ENCODE measurements at regions not wholly inside any gene's neighbourhood (a gene's known extent, or its start where the extent isn't known, plus 50 kb on each side); places are given as distances from the start of the nearest gene placed in this dataset.

GRCh38 chr20:16929756-16930155 lies 181.6 kb downstream of the OTOR start:
- H3K9me3 ChIP-seq (replicated peaks; ENCODE audit: control insufficient read depth, insufficient read depth, low read length), result peaks cover 5% of the 10 kb centered on the region
- H3K4me2 ChIP-seq (ENCODE audit: insufficient read depth, low read length), result no peak overlapping the region
- H3K9ac ChIP-seq (replicated peaks; ENCODE audit: extremely low read depth, insufficient read depth, low read length), result no peak overlapping the region
- H3K36me3 ChIP-seq (ENCODE audit: control insufficient read depth in 2 of 2, extremely low read depth in 1 of 2, insufficient read depth in 2 of 2, low read length in 2 of 2), result no peaks in the 10 kb centered on the region
- H3K4me3 ChIP-seq (replicated peaks in 1 of 3; ENCODE audit: insufficient read depth in 1 of 3, low read depth in 1 of 3, low read length in 3 of 3), result no peak overlapping the region
- FAIRE-seq, result no peak
- H3K9me1 ChIP-seq (replicated peaks; ENCODE audit: control insufficient read depth, extremely low read depth, insufficient read depth, low read length), result no peaks in the 10 kb centered on the region
- ChIA-PET CTCF (no interaction called here), POLR2A (no interaction called here)
- TF ChIP-seq POLR2A (IDR thresholded peaks at IDR 0.05; ENCODE audit: low read depth, low read length), result no peak
- no peak for TF ChIP-seq FOS (IDR thresholded peaks at IDR 0.05; ENCODE audit: borderline replicate concordance, insufficient read depth, low read length)
- TF ChIP-seq EZH2 (IDR thresholded peaks at IDR 0.05; ENCODE audit: borderline replicate concordance, low read depth, low read length, severe bottlenecking), result no peak
- TF ChIP-seq MAX (IDR thresholded peaks at IDR 0.05; ENCODE audit: insufficient read depth, insufficient read length), result no peak
- TF ChIP-seq JUN (IDR thresholded peaks at IDR 0.05; ENCODE audit: borderline replicate concordance, insufficient read depth, insufficient read length, low read depth), result no peak
- no peak for TF ChIP-seq POLR2AphosphoS5 (IDR thresholded peaks at IDR 0.05; ENCODE audit: insufficient read depth, low read depth, low read length)
- no peak for TF ChIP-seq MYC (IDR thresholded peaks at IDR 0.05; ENCODE audit: low read depth, low read length)
- no peak for TF ChIP-seq GATA2 (IDR thresholded peaks at IDR 0.05; ENCODE audit: insufficient read depth, insufficient read length, low read depth, low read length)
- no peak for TF ChIP-seq CTCF (IDR thresholded peaks at IDR 0.05; ENCODE audit: extremely low read depth in 1 of 2, insufficient read depth in 1 of 2, low read depth in 1 of 2, low read length in 2 of 2)
- no peaks in the 10 kb centered on the region for H4K20me1 ChIP-seq (replicated peaks; ENCODE audit: control insufficient read depth, extremely low read depth, insufficient read depth, low read length)
- no TSS peak for BruUV-seq (replicated peaks)
- dilution Hi-C loops (cut with MboI; ENCODE audit: extremely low pct_ligation_motif_present, low sequenced_read_pairs) (no loop called here), intact Hi-C loops (cut with micrococcal nuclease) (no loop called here)
- no peak overlapping the region for H2AFZ ChIP-seq (ENCODE audit: low read depth, low read length)
- H3K27ac ChIP-seq (ENCODE audit: insufficient read depth, low read depth, low read length), result no peak overlapping the region
- no peaks in the 10 kb centered on the region for H3K27me3 ChIP-seq (ENCODE audit: control insufficient read depth in 2 of 2, insufficient read depth in 2 of 2, low read length in 2 of 2)
- DNase-seq (ENCODE audit: low read depth, low spot score), result no peak
- H3K4me1 ChIP-seq (ENCODE audit: control insufficient read depth, extremely low read depth, insufficient read depth, low read length), result no peaks in the 10 kb centered on the region
- no peaks in the 10 kb centered on the region for H3K79me2 ChIP-seq (ENCODE audit: control insufficient read depth, insufficient read depth, low read length)
